Body of pancreas (tissue), 4 donors: ENCODE measurements at regions not wholly inside any gene's neighbourhood (a gene's known extent, or its start where the extent isn't known, plus 50 kb on each side); places are given as distances from the start of the nearest gene placed in this dataset.

ENCODE experiments used
- ATAC-seq: fragments of 150-250 bp; one replicate; pipeline ENCODE4 v1.9.1; 2016
- DNase-seq, 4 donors: peaks; one replicate each; pipeline ENCODE4 v3.0.0-alpha.2; 2019
- H3K27ac ChIP-seq, 4 donors: fragments of 200-600 bp; sonication (generic); 1 replicate in 3 of 4; 2 replicates in 1 of 4; pipeline versions ENCODE4 v1.5.1 to v1.6.1; 2016 to 2019; ENCODE audit warnings: mild to moderate bottlenecking in 1 of 4, mixed read lengths in 1 of 4, moderate library complexity in 1 of 4
- H3K27me3 ChIP-seq, 2 donors: fragments of 200-600 bp; sonication (generic); one replicate each; pipeline ENCODE4 v1.6.0; 2016; ENCODE audit warnings: mild to moderate bottlenecking in 1 of 2
- H3K36me3 ChIP-seq, 2 donors: fragments of 200-600 bp; sonication (generic); replicated peaks in 1 of 2; 2 replicates each; pipeline ENCODE4 v1.5.1; 2016; ENCODE audit warnings: low read depth in 2 of 2; ENCODE audit not compliant: insufficient read depth in 1 of 2
- H3K4me1 ChIP-seq: fragments of 200-600 bp; sonication (generic); one replicate; pipeline ENCODE4 v1.6.0; 2016
- H3K4me3 ChIP-seq, 2 donors: fragments of 200-600 bp; sonication (generic); 1 replicate in 1 of 2; 2 replicates in 1 of 2; pipeline ENCODE4 v1.5.1; 2016 to 2019
- H3K9me3 ChIP-seq, 3 donors: fragments of 200-600 bp; sonication (generic); 1 replicate in 2 of 3; 2 replicates in 1 of 3; pipeline ENCODE4 v1.5.1; 2016
- POLR2A ChIP-seq, 3 donors: fragments of 450-650 bp; IDR thresholded peaks; one replicate each; pipeline ENCODE4 v1.6.1; 2016; ENCODE audit warnings: antibody characterized with exemption in 3 of 3, mild to moderate bottlenecking in 2 of 3
- WGBS, 2 donors: methylation state at CpG; one replicate each; pipeline ENCODE4 v1.1.5; 2017; 5-methylcytosine and 5-hydroxymethylcytosine counted together
- intact Hi-C: fragments of 100-400 bp; cut with DNase I; formaldehyde crosslinking; loops from one replicate; pipeline ENCODE4 v1.15.1; 2023
- TF ChIP-seq, protein P1 (sequence below), 7 experiments: fragments of 450-650 bp in 4 of 7; fragments of 200-600 bp in 3 of 7; sonication (generic) in 3 of 7; IDR thresholded peaks; one replicate each; pipeline ENCODE4 v1.5.1; 2016 to 2019; ENCODE audit warnings: antibody characterized with exemption in 7 of 7

DNA sequence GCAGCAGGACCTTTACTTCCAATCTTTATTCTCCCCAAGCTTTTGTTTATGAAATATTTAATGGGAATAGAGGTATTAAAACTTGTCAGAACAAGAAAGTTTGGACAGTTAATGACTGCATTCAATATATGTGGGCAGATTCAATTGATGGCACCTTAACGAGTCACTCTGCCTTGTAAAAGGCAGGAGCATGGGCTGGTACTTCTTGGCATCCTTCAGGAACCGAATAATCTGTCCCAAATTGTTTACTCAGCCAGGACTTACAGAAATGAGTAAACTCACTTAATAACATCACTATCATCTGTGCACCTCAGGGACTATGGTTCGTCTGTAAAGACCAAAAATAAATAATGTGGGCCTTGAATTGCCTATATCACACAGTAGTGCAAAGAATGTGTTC is 1280.3 kb upstream of the TMEFF2 start:
- TF ChIP-seq, protein P1, sequence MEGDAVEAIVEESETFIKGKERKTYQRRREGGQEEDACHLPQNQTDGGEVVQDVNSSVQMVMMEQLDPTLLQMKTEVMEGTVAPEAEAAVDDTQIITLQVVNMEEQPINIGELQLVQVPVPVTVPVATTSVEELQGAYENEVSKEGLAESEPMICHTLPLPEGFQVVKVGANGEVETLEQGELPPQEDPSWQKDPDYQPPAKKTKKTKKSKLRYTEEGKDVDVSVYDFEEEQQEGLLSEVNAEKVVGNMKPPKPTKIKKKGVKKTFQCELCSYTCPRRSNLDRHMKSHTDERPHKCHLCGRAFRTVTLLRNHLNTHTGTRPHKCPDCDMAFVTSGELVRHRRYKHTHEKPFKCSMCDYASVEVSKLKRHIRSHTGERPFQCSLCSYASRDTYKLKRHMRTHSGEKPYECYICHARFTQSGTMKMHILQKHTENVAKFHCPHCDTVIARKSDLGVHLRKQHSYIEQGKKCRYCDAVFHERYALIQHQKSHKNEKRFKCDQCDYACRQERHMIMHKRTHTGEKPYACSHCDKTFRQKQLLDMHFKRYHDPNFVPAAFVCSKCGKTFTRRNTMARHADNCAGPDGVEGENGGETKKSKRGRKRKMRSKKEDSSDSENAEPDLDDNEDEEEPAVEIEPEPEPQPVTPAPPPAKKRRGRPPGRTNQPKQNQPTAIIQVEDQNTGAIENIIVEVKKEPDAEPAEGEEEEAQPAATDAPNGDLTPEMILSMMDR (IDR thresholded peaks at IDR 0.05): no peak
- TF ChIP-seq POLR2A (IDR thresholded peaks at IDR 0.05): no peak
- H3K27me3 ChIP-seq: no peaks in the 10 kb centered on the region
- intact Hi-C loops: no loop called here
- H3K9me3 ChIP-seq: peaks cover 0 to 6% (median 0%) of the 10 kb centered on the region in 3 donors
- no peak for ATAC-seq
- H3K4me1 ChIP-seq: no peaks in the 10 kb centered on the region
- no peak for DNase-seq
- no peak overlapping the region for H3K4me3 ChIP-seq
- H3K36me3 ChIP-seq: no peaks in the 10 kb centered on the region
- H3K27ac ChIP-seq: no peak overlapping the region
- 36 to 41% methylated on average over 3 of the region's 3 CpGs for WGBS, 2 donors

- H3K36me3 ChIP-seq: no peaks in the 10 kb centered on the region
- no peak overlapping the region for H3K4me3 ChIP-seq
- ATAC-seq (no peak), DNase-seq (no peak)
- peaks cover 0 to 6% (median 0%) of the 10 kb centered on the region in 3 donors for H3K9me3 ChIP-seq
- H3K4me1 ChIP-seq: no peaks in the 10 kb centered on the region
- TF ChIP-seq POLR2A (IDR thresholded peaks at IDR 0.05): no peak
- TF ChIP-seq, protein P1 (IDR thresholded peaks at IDR 0.05): no peak
- 56 to 75% methylated on average over 3 of the region's 3 CpGs for WGBS, 2 donors
- no peaks in the 10 kb centered on the region for H3K27me3 ChIP-seq
- no peak overlapping the region for H3K27ac ChIP-seq
- intact Hi-C loops: no loop called here
Measured at GRCh38 chr2:193469251-193469650, 1274.5 kb upstream of the TMEFF2 start.

- ATAC-seq: no peak
- H3K9me3 ChIP-seq: no peaks in the 10 kb centered on the region
- no peak for DNase-seq
- H3K4me1 ChIP-seq: no peaks in the 10 kb centered on the region
- intact Hi-C loops: no loop called here
- H3K4me3 ChIP-seq: no peak overlapping the region
- no peak overlapping the region for H3K27ac ChIP-seq
- TF ChIP-seq, protein P1 (IDR thresholded peaks at IDR 0.05): no peak
- TF ChIP-seq POLR2A (IDR thresholded peaks at IDR 0.05): no peak
- no peaks in the 10 kb centered on the region for H3K27me3 ChIP-seq
- H3K36me3 ChIP-seq: no peaks in the 10 kb centered on the region
Measured at GRCh38 chr2:193467276-193467987, 1272.7 kb upstream of the TMEFF2 start.

- WGBS, 2 donors: 77 to 78% methylated on average over 3 of the region's 3 CpGs
- TF ChIP-seq, protein P1 (IDR thresholded peaks at IDR 0.05): no peak
- no peak for TF ChIP-seq POLR2A (IDR thresholded peaks at IDR 0.05)
- intact Hi-C loops: no loop called here
Measured at GRCh38 chr2:193463011-193463410, 1268.3 kb upstream of the TMEFF2 start.

GRCh38 chr2:193462411-193462810 is 1267.7 kb upstream of the TMEFF2 start:
- intact Hi-C loops: no loop called here
- no peak overlapping the region for H3K4me3 ChIP-seq
- H3K27me3 ChIP-seq: no peaks in the 10 kb centered on the region
- DNase-seq (no peak), ATAC-seq (no peak)
- no peaks in the 10 kb centered on the region for H3K9me3 ChIP-seq
- no peaks in the 10 kb centered on the region for H3K36me3 ChIP-seq
- no peaks in the 10 kb centered on the region for H3K4me1 ChIP-seq
- WGBS, 2 donors: 52 to 62% methylated on average over 2 of the region's 2 CpGs
- TF ChIP-seq, protein P1 (IDR thresholded peaks at IDR 0.05): no peak
- no peak for TF ChIP-seq POLR2A (IDR thresholded peaks at IDR 0.05)
- no peak overlapping the region for H3K27ac ChIP-seq

More at GRCh38 chr2:193463011-193463410, 1268.3 kb upstream of the TMEFF2 start:
- Histone ChIP-seq H3K36me3 (no peaks in the 10 kb centered on the region), H3K9me3 (no peaks in the 10 kb centered on the region), H3K27me3 (no peaks in the 10 kb centered on the region), H3K4me1 (no peaks in the 10 kb centered on the region), H3K27ac (no peak overlapping the region), H3K4me3 (no peak overlapping the region)
- ATAC-seq (no peak), DNase-seq (no peak)
